ENCODE measurements at regions not wholly inside any gene's neighbourhood (a gene's known extent, or its start where the extent isn't known, plus 50 kb on each side); places are given as distances from the start of the nearest gene placed in this dataset.

GRCh38 chr14:92225731-92226130, 97.2 kb upstream of the SLC24A4 start:
- TF ChIP-seq, protein P1, sequence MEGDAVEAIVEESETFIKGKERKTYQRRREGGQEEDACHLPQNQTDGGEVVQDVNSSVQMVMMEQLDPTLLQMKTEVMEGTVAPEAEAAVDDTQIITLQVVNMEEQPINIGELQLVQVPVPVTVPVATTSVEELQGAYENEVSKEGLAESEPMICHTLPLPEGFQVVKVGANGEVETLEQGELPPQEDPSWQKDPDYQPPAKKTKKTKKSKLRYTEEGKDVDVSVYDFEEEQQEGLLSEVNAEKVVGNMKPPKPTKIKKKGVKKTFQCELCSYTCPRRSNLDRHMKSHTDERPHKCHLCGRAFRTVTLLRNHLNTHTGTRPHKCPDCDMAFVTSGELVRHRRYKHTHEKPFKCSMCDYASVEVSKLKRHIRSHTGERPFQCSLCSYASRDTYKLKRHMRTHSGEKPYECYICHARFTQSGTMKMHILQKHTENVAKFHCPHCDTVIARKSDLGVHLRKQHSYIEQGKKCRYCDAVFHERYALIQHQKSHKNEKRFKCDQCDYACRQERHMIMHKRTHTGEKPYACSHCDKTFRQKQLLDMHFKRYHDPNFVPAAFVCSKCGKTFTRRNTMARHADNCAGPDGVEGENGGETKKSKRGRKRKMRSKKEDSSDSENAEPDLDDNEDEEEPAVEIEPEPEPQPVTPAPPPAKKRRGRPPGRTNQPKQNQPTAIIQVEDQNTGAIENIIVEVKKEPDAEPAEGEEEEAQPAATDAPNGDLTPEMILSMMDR (IDR thresholded peaks at IDR 0.05), result no peak
- TF ChIP-seq POLR2A (IDR thresholded peaks at IDR 0.05), result no peak

All from Peyer's patch (tissue), 4 donors.